Activated CD8-positive, alpha-beta memory T cell treated with anti-CD3 and anti-CD28 coated beads, Interleukin-2, amount 10 ng/mL, durations not matched to agents 7 days and 5 days (primary cell): ENCODE measurements at regions not wholly inside any gene's neighbourhood (a gene's known extent, or its start where the extent isn't known, plus 50 kb on each side); places are given as distances from the start of the nearest gene placed in this dataset.

ENCODE experiments used
- ATAC-seq: fragments of 150-1000 bp; cut with Tn5 transposase; one replicate; pipeline ENCODE4 v1.10.0; 2021; ENCODE audit warnings: moderate library complexity
- CTCF ChIA-PET: fragments of 350-600 bp; sonication (Branson Sonifier 250); formaldehyde crosslinking; loops from one replicate; lab custom pipeline; 2021; ENCODE audit warnings: antibody characterized with exemption; lab: Charles Lee
- DNase-seq: peaks from one replicate; pipeline ENCODE4 v3.0.0-alpha.2; 2020
- H3K27ac Mint-ChIP-seq: one replicate; pipeline ENCODE4 v1.8.0; 2021; ENCODE audit warnings: mild to moderate bottlenecking, mixed read lengths
- H3K27me3 Mint-ChIP-seq: one replicate; pipeline ENCODE4 v1.8.0; 2021; ENCODE audit warnings: mixed read lengths
- H3K36me3 Mint-ChIP-seq: one replicate; pipeline ENCODE4 v1.8.0; 2021; ENCODE audit warnings: mild to moderate bottlenecking, mixed read lengths
- H3K4me1 Mint-ChIP-seq: one replicate; pipeline ENCODE4 v1.8.0; 2021; ENCODE audit warnings: mixed read lengths
- H3K4me3 Mint-ChIP-seq: one replicate; pipeline ENCODE4 v1.8.0; 2021; ENCODE audit warnings: mild to moderate bottlenecking, moderate library complexity, mixed read lengths
- H3K9me3 Mint-ChIP-seq: one replicate; pipeline ENCODE4 v1.8.0; 2022; ENCODE audit warnings: low read depth, mixed read lengths

- Mint-ChIP-seq H3K9me3 (peaks cover 11% of the 10 kb centered on the region), H3K36me3 (no peaks in the 10 kb centered on the region), H3K4me1 (no peaks in the 10 kb centered on the region), H3K27me3 (no peaks in the 10 kb centered on the region), H3K4me3 (no peak overlapping the region), H3K27ac (no peak overlapping the region)
- ATAC-seq = no peak
- no peak for DNase-seq
- CTCF ChIA-PET = no interaction called here
Measured at GRCh38 chr17:71320009-71320796, 800.6 kb upstream of the SOX9 start.

GRCh38 chr17:71325117-71325516, 795.7 kb upstream of the SOX9 start:
- Mint-ChIP-seq H3K4me1 (no peaks in the 10 kb centered on the region), H3K4me3 (no peak overlapping the region)
- ATAC-seq = no peak

DNA sequence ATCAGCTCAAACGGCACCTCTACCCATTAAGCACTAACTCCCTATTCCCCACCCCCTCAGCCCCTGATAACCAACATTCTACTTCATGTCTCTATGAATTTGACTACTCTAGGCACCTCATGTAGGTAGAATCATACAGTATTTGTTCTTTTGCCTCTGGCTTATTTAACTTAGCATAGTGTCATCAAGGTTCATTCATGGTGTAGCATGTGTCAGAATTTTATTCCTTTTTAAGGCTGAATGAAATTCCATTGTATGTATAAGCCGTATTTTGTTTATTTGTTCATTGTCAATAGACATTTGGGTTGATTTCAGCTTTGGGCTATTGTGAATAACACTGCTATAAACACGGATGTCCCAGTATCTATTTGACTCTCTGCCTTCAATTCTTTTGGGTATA, 794.9 kb upstream of the SOX9 start:
- H3K36me3 Mint-ChIP-seq = no peaks in the 10 kb centered on the region
- ATAC-seq = no peak
- H3K4me1 Mint-ChIP-seq = no peaks in the 10 kb centered on the region

More at GRCh38 chr17:71325117-71325516, 795.7 kb upstream of the SOX9 start:
- Mint-ChIP-seq H3K36me3 (no peaks in the 10 kb centered on the region), H3K27ac (no peak overlapping the region), H3K27me3 (no peaks in the 10 kb centered on the region), H3K9me3 (peaks cover 10% of the 10 kb centered on the region)
- CTCF ChIA-PET = no interaction called here
- no peak for DNase-seq

DNA sequence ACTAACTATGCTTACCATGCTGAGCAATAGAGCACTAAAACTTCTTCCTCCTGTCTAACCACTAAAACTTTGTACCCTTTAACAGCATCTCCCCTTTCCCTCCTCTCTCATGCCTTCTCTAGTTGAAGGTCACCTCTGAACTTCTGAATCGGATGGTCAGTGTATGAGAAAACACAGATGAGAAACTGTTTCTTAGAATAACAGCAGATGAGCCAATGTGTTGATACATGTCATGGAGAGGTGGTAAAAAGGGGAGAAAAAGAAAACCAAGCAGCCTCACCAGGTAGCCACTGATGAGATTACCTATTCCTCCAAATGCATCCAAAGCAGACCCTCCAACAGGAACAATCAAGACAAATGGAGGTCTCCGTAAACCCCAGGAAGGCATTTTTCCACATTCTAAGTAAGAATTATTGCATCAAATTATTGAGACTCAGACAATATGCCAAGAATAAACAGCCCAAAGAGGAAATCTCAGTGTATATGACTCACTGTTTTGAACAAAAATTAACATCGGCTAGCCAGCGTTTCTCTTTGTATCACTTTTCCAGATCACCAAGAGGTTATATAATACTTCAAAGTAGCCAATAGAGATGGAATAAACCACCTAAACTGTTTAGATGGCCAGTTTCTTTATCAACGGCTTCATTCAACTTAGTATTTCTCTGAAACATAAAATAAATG, 793.3 kb upstream of the SOX9 start:
- ATAC-seq = no peak
- Mint-ChIP-seq H3K4me1 (no peaks in the 10 kb centered on the region), H3K27ac (no peak overlapping the region), H3K27me3 (no peaks in the 10 kb centered on the region), H3K9me3 (peaks cover 2% of the 10 kb centered on the region), H3K36me3 (no peaks in the 10 kb centered on the region), H3K4me3 (no peak overlapping the region)
- DNase-seq = no peak
- CTCF ChIA-PET = no interaction called here

More for the DNA sequence above, 794.9 kb upstream of the SOX9 start:
- CTCF ChIA-PET = no interaction called here
- Mint-ChIP-seq H3K9me3 (peaks cover 5% of the 10 kb centered on the region), H3K27ac (no peak overlapping the region), H3K4me3 (no peak overlapping the region), H3K27me3 (no peaks in the 10 kb centered on the region)
- no peak for DNase-seq

GRCh38 chr17:71329310-71330098, 791.3 kb upstream of the SOX9 start:
- CTCF ChIA-PET = no interaction called here
- DNase-seq (no peak), ATAC-seq (no peak)
- Mint-ChIP-seq H3K27me3 (no peaks in the 10 kb centered on the region), H3K36me3 (no peaks in the 10 kb centered on the region), H3K27ac (no peak overlapping the region), H3K4me1 (no peaks in the 10 kb centered on the region), H3K9me3 (no peaks in the 10 kb centered on the region), H3K4me3 (no peak overlapping the region)

DNA sequence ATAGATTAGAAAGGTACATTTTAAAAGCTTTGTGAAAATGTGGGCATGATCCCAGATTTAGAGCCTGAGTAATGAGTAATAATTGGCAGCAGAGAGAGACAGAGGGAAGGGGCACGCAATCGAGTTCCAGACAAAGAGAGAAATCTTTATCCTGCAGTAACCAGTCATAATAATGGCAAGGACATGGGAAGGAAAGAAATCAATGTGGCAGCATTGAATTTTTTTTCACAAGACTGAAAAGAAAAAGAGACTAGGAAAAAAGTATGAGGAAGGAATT, 790.8 kb upstream of the SOX9 start:
- DNase-seq = no peak

DNA sequence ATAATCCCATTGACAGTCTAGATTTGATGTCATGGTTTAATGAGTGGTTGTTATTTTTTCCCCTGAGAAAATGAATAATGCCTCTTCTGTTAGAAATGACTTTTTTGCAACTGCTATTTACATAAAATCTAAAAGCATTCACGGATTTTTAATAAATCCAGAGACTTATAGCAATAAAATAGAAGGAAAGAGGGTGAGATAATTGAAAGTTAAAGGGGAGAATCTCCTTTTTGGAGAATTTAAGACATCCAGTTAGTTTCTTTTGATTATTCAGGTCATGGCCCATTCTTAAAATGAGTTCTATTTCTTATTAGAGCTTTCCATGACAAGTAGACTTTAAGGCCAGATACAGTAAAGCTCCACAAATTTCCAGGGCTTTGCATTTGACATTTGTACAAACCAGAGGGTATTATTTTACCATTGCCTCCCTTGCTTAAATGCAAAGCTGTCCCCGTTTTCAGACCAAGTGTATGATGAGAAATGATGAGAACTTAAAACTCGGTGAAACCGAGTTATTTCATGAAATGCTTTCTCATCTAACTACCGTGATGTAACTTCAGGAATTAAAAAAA, 789.0 kb upstream of the SOX9 start:
- Mint-ChIP-seq H3K4me1 (no peaks in the 10 kb centered on the region), H3K27me3 (no peaks in the 10 kb centered on the region), H3K4me3 (no peak overlapping the region), H3K36me3 (no peaks in the 10 kb centered on the region), H3K9me3 (no peaks in the 10 kb centered on the region), H3K27ac (no peak overlapping the region)
- CTCF ChIA-PET = no interaction called here
- ATAC-seq = no peak
- DNase-seq = no peak

More for the DNA sequence above, 790.8 kb upstream of the SOX9 start:
- Mint-ChIP-seq H3K27me3 (no peaks in the 10 kb centered on the region), H3K4me3 (no peak overlapping the region), H3K36me3 (no peaks in the 10 kb centered on the region), H3K27ac (no peak overlapping the region), H3K9me3 (no peaks in the 10 kb centered on the region), H3K4me1 (no peaks in the 10 kb centered on the region)
- no peak for ATAC-seq
- CTCF ChIA-PET = no interaction called here

DNA sequence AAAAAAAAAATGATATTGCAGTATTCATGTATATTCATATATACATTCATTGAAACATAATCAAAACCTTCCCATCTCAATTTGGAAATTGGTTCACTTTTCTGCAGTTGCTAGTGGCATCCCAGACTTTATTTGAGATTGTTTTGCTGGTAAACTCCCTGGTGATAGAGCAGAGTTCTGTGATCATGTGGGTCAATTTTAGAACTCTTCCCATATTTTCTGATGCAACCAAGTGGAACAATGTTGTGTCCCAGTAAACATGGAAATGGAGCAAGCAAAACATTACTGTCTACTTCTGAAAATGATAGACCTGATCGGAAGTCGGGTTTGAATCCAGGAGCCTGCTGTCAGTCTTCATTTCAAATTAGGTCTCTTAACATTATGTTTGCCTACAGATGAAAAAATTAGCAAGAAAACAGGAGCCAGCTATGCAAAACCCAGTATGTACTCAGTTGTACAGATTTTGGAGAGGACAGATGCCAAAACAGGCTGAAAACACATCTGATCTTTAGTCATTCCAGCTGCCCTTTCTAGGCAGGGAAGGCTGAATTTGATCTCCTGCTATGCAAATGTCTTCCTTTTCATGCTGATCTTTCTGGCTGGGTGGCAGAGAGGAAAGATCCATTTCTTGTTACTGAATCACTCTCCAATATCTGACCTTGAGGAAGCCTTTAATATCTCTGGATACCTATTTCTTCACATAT, 786.6 kb upstream of the SOX9 start:
- H3K4me3 Mint-ChIP-seq = no peak overlapping the region

DNA sequence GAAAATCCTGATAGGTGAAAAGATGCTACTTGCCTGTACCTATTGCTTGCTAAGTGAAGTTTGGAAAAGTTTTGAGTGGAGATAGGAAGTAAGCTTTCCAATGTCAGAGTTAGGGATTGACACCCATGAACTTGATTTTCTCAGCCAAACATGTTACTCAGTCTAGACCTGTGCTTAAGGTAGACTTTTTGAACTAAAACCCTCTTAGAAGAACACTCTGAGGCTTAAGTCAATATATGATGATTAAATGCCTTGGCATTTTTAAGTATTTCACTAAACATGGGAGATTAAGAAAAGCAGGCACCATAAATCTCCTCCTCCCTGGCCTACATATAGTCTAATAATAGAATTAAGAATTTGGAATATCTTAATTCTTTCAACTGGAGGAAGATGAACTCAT, 785.6 kb upstream of the SOX9 start:
- no peak overlapping the region for H3K4me3 Mint-ChIP-seq
- ATAC-seq (no peak), DNase-seq (no peak)
- H3K27ac Mint-ChIP-seq = no peak overlapping the region
- H3K4me1 Mint-ChIP-seq = no peaks in the 10 kb centered on the region
- H3K36me3 Mint-ChIP-seq = no peaks in the 10 kb centered on the region
- CTCF ChIA-PET = no interaction called here
- no peaks in the 10 kb centered on the region for H3K9me3 Mint-ChIP-seq
- H3K27me3 Mint-ChIP-seq = no peaks in the 10 kb centered on the region

More for the DNA sequence above, 786.6 kb upstream of the SOX9 start:
- CTCF ChIA-PET = no interaction called here
- DNase-seq (no peak), ATAC-seq (no peak)
- no peaks in the 10 kb centered on the region for H3K27me3 Mint-ChIP-seq
- H3K36me3 Mint-ChIP-seq = no peaks in the 10 kb centered on the region
- H3K27ac Mint-ChIP-seq = no peak overlapping the region
- H3K9me3 Mint-ChIP-seq = no peaks in the 10 kb centered on the region
- no peaks in the 10 kb centered on the region for H3K4me1 Mint-ChIP-seq

GRCh38 chr17:71337938-71338337, 782.9 kb upstream of the SOX9 start:
- no peaks in the 10 kb centered on the region for H3K36me3 Mint-ChIP-seq
- H3K4me1 Mint-ChIP-seq = no peaks in the 10 kb centered on the region
- CTCF ChIA-PET = no interaction called here
- H3K4me3 Mint-ChIP-seq = no peak overlapping the region
- ATAC-seq = no peak
- no peak overlapping the region for H3K27ac Mint-ChIP-seq
- no peaks in the 10 kb centered on the region for H3K9me3 Mint-ChIP-seq
- DNase-seq = no peak
- H3K27me3 Mint-ChIP-seq = no peaks in the 10 kb centered on the region

DNA sequence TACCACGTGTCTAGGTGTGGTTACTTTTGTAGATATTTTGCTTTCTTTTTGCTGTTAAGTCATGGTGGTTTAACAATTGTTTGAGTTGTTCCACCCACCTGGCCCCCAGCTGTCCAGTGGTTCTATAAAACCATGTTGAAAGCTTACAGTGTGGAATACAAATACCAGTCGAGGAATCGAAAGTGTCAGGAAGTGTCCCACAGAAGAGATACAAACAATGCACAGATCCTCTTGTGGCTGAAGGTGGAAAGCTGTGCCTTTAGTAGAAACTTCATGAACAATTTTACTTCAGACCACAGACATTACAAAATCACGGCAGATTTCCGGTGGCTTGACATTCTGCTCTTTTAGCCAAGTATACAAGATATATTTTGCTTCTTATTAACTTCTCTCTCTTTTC, 782.4 kb upstream of the SOX9 start:
- Mint-ChIP-seq H3K27ac (no peak overlapping the region), H3K36me3 (no peaks in the 10 kb centered on the region), H3K4me3 (no peak overlapping the region), H3K9me3 (no peaks in the 10 kb centered on the region), H3K27me3 (no peaks in the 10 kb centered on the region), H3K4me1 (no peaks in the 10 kb centered on the region)
- CTCF ChIA-PET = no interaction called here
- ATAC-seq = no peak
- no peak for DNase-seq

- ATAC-seq = no peak
- H3K4me3 Mint-ChIP-seq = no peak overlapping the region
- no peaks in the 10 kb centered on the region for H3K27me3 Mint-ChIP-seq
- no peaks in the 10 kb centered on the region for H3K9me3 Mint-ChIP-seq
- no peaks in the 10 kb centered on the region for H3K36me3 Mint-ChIP-seq
- CTCF ChIA-PET = no interaction called here
- H3K27ac Mint-ChIP-seq = no peak overlapping the region
- H3K4me1 Mint-ChIP-seq = no peaks in the 10 kb centered on the region
- no peak for DNase-seq
Measured at GRCh38 chr17:71339206-71339605, 781.6 kb upstream of the SOX9 start.

DNA sequence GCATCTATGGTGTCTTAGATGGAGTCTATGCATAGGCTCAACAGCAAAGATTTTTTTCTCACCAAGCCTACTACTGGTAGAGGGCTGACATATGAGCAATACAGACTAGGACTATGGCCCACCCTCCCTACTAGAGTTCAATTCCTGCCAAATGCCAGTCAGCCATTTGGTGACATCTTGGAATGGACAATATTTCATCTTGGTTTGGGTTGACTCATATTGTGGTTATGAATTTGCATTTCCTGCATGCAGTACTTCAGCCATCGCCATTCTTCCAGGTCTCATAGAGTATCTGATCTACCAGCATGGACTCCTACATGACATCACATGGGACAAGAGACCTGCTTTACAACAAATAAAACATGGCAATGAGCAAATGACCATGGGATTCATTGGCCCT, 778.1 kb upstream of the SOX9 start:
- Mint-ChIP-seq H3K4me3 (no peak overlapping the region), H3K27me3 (no peaks in the 10 kb centered on the region), H3K4me1 (no peaks in the 10 kb centered on the region), H3K9me3 (peaks cover 2% of the 10 kb centered on the region), H3K27ac (no peak overlapping the region), H3K36me3 (no peaks in the 10 kb centered on the region)
- CTCF ChIA-PET = no interaction called here
- no peak for DNase-seq
- no peak for ATAC-seq
